ENCODE measurements at regions not wholly inside any gene's neighbourhood (a gene's known extent, or its start where the extent isn't known, plus 50 kb on each side); places are given as distances from the start of the nearest gene placed in this dataset.
A peak's percentile ranks its signal among the peaks of the same experiment; 100 is the strongest.
"Not testable (repeated sequence)": the region's sequence is repeated elsewhere in the genome, so short reads cannot be mapped to it uniquely, and the experiment has no call there.

DNA sequence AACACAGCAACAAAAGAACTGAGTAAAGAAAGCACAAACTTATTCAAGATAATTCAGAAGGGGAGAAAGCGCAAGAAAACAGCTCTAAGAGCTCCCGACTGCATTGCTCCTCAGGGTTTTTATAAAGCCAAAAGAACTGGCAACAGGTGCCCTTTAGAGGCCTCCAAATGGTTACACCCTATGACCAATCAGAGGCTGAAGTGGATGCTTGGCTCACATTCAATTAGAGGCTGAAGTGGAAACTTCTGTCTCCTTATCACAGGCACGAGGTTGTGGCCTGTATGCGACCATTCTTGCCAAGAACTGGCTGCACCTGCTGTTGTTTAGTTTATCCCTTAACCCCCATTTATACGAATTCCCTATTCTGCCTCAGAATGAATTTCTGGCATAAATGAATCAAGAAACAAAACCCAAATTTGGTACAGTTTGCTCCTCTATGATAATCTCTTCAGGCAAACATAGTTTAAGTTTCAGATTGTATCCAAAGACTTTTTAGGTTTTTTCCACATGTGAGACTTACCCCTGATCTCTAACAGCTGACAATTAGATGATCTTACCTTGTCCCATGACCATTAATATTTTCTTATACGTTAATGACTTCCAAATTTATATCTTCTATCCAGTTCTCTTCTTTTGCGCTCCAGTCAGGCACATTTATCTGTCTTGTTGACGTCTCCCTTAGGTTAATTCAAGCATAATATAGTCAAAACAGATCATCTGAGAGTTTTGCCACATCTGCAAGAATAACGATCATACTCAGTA, 504.8 kb downstream of the NXPH1 start:
- DNase-seq = peak; percentile 79

DNA sequence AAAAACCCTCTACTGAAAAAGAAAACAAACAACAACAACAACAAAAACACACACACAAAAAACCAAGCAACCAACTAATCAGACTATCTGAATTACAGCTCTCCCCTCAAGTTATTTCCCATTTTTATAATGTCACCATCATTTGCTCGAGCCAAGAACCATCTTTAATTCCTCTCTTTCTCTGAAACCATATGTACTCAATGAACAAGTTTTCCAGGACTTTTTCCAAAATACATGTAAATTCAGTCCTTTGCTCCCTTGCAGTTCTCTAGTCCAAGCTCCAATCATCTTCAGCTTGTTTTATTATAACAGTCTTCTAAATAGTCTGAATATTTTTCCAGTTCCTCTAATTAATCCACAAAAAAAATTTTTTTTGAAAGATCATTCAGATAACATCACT, 506.0 kb downstream of the NXPH1 start:
- DNase-seq = no peak

DNA sequence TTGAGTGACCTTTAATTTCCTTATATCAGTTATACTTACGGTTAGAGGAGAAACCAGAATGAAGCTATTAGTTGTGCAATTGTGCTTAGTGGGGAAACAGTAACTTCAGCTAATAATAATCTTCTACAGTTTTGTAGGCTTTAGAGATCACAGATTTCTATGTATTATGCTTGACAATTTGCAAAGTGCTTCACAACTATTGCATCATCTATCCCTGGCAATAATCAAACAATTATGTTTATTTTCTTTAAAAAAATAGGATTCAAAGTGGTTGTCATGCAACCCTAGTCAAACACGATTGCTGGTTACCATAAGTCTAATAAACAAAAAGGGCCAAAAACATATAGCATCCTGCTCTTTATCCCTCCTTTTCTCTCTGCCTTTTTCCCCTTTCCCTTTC, 530.3 kb downstream of the NXPH1 start:
- no peak for DNase-seq

DNA sequence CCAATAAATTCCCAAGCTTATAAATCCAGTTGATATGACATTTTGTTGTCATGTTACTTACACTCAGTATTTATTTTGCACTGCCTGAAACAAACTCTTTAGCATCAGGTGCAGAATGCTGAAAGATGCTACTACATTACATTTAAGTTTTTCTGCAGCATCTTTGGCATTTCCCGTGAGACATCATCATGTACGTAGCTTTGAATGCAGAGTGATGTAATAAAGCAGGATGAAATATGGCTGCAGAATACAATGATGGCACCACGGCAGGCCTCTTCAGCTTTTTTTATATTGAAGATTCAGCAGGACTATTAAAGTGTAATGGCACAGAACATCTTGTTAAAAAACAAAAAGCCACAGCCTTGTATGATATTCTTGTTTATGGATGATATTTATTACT, 531.8 kb downstream of the NXPH1 start:
- no peak for DNase-seq

DNA sequence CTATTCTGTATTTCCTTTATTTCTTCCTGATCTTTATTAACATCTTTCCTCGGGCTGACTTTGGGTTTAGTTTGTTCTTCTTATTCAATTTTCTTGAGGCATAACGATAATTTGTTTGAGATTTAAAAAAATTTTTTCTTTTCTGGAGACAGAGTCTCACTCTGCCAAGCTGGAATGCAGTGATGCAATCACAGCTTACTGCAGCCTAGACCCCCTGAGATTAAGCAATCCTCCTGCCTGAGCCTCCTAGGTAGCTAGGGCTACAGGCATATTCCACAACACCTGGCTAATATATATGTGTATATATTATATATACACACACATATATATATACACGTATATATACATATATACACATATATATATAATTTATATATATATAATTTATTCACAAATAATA, 540.2 kb downstream of the NXPH1 start:
- DNase-seq = no peak

DNA sequence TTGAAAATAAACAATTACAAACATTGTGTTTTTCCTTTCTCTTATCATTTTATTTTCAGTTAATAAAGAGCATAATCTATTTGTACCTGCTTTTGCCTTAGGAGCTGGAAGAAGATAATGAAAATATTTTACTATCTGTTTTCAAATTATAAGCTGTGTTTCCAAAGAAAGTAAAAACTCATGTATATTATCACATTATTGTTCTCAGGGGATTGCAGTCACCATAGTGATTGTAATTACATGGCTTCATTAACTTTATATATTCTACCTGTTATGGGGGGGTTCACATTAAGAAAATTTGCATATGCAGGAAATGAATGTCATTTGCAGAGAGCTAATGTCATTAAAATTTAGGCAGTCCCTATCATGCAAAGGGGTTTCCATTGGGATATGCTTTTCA, 542.3 kb downstream of the NXPH1 start:
- DNase-seq = no peak

DNA sequence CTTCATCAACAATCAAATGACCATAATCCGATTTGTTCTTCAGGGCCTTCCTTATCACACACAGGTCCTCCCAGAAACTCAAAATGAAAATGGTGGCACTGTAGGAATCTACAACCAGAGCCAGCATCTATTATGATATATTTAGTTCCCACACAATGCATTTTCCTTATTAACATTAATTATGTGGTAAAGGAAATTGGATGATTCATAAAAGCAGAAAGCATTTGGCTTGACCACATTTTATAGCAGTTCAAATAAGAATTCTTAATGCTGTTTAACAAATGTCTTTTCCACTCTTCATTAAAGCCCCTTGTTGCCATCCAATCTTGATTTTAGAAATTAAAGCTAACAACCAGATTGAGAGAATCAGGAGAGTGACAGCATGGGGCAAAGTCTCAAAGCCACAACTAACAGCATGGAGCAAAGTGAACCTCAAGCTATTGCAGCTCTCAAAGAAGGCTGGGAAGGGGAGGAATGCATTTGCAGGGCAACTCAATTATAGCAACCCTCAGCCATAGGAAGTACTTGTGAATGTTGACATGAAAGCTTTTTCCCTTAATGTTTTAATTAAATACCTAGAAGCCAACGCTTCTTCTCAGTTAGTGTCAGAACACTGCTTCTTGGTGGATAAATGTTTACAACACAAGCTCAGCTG, 549.1 kb downstream of the NXPH1 start:
- no peak for DNase-seq

DNA sequence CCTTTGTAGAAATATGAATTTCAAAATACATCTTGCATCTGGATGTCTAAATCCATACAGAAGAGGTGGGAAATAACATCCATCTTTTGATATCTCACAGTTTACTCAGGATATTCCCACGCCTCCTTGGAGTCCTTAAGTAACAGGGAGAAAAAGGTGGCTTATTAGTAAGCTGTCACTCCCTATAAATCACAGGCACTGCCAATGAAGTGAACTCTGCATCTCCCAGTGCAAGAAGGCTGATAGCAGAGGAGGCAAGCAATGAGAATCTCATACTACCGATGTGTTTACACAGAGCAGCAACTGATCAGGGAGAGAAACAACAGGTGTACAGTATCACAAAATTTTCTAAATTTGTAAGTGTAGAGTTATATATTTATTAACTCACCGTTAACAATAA, 551.8 kb downstream of the NXPH1 start:
- DNase-seq = no peak

DNA sequence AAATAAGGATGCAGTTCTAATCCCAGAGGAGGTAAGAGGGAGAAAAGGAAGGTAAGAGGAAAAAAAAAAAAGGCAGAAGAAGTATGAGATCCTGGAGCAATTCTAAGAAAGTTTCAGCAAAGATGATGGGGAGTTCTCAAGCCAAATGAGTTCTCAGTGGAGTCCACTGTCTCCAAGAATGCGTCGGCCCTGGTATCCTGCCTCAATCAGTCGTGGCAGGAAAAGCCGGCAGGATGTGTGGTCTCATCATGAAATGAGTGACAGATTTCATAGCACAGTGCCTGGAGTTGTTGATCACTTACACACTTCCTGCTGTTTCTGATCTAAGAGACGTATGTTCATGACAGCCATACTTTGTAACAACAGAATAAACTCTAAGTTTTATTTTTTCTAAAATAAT, 554.9 kb downstream of the NXPH1 start:
- DNase-seq = no peak

DNA sequence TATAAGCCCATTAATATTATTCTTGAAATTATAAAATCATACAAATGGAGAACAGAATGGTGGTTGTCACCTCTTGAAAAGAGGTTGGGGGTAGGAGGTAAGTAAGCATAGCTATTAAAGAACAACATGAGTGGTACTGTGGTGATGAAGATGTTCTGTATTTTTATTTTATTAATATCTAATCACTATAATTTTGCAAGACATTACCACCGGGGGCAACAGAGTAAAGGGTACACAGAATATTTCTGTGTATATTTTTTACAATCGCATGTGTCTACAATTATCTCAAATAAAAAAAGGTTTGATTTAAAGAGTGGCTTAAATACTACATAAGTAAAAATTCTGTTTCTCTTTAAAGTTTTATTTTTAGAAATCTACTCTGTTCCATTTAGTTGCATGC, 557.8 kb downstream of the NXPH1 start:
- no peak for DNase-seq

DNA sequence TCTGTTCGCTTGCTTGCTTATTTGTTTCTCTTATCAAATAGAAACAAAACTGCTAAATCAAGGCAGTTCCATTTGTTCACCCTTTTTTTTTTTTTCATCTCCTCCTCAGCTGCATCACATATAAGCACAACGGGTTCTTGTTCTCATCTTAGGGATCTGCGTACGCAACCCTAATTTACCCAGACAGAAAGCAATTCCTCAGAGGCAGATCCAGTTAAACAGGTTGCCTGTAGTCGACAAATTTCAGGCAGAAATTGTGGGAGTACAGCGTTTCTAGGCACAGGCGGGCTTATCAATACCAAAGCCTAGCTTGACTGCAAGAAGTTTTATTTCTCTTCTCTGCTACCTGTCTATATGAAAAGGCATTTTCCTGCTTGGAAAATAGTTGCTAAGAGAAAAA, 565.4 kb downstream of the NXPH1 start:
- DNase-seq = no peak

DNA sequence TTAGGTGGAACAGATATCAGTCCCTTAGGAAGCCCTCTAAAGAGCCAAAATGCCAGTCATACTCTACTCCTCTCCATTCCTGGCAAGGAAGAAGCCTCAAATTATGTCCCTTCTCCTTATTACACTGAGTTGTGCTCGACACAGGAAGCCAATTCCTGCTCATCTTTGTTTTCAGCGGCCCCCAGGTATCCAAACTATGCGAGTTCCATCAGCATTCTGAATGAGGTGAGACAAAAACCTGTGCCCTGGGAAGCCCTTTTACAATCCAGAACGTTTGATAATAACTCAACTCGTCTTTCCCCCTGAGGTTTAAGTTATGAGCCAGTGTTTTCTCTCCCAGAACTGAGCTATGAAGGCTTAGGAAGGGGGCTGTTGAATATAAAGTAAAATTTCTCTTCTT, 580.5 kb downstream of the NXPH1 start:
- DNase-seq = no peak

DNA sequence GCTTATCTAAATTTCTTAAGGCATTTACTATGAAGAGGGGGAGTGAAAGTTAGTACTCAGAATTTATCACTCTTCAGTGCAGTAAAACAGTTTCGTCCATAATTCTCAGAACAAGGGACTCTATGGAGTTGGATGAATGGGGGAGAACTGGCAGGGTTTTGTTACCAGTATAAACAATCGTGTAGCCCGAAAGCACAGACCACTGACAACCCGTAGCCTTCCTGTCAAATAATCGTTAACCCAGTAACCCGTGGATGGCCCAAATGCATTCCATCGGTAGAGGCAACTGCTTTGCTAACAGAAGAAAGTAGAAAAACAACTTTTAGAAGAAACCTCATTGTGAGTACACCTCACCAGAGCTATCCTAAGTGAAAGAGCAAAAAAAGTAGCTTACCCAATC, 583.9 kb downstream of the NXPH1 start:
- no peak for DNase-seq

DNA sequence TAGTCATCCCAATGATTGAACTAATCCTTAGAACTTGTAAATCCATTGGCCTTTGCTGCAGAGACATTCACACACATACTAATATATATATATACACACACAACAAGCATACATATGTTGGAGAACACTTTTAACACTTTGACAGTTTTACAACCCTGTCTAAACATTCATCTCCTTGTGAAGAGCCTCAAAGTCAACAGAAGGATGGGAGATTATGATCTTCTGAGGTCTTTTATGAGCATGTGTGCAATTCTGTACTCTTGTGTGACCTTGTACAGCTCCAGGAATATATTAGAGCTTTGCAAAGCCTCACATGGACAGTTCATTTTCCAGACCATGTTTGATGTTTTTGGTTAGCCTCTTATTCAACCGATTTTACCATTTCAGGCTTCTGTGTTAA, 589.0 kb downstream of the NXPH1 start:
- DNase-seq = no peak

DNA sequence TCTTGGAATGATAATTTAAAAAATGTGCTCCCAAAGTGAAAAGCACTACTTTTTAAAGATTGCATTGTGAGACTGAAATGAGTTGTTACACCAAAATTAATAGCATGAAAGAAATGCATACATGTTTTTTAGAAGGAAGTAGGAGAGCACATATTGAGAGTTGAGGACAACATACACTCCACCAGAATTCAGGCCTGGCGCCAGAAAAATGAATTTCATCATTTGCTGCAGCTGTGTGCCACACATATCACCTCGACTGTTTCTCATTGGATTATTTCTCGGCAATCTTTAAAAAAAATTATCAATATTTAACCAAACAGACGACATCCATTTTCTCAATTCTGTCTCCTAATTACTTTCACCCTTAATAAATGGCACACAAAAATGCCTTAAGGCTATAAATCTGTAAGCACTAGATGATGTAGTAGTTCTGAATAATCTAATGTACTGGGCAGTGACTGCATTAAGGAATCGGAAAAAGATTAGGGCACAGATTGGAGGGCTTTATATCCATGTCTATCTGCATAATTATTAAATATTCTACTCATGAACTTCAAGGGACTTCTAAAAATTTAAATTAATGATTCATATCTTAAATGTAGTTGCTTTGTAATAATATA, 590.4 kb downstream of the NXPH1 start:
- no peak for DNase-seq

DNA sequence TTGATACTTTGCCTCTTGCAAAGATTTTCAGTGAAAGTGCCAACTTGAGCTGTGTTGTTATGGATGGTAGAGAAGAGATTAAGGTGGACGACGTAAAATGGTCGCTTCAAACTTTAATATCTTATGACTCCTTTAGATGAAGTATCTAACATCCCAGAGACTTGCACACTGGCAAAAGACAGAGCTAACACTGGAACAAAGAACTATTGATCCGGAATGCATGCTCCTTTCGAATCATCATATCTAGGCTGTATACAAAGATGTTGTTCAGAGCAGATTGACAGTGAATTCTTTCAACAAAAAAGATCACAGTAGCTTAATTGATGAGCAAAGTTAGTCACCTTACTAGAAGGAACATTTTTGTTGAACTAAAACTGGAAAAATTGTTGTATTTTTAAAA, 592.7 kb downstream of the NXPH1 start:
- DNase-seq = no peak

DNA sequence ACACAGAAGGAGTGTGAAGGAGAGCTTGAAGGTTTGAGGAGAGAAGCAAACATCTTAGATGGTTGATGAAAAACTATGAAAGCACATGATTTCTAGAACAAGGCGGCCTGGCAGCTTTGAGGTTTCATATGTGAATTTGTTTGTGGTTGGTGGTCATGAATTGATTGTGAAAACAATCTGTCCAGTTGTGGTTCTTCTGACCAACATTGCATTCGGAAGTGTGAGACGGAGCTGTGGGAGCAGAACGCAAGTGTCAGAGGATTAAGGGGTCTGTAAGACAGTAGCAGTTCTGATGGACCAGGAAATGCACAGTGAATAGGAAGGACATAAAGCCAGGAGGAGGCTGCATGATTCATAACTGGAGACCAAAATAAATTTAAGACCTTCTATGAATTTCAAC, 594.6 kb downstream of the NXPH1 start:
- DNase-seq = no peak

DNA sequence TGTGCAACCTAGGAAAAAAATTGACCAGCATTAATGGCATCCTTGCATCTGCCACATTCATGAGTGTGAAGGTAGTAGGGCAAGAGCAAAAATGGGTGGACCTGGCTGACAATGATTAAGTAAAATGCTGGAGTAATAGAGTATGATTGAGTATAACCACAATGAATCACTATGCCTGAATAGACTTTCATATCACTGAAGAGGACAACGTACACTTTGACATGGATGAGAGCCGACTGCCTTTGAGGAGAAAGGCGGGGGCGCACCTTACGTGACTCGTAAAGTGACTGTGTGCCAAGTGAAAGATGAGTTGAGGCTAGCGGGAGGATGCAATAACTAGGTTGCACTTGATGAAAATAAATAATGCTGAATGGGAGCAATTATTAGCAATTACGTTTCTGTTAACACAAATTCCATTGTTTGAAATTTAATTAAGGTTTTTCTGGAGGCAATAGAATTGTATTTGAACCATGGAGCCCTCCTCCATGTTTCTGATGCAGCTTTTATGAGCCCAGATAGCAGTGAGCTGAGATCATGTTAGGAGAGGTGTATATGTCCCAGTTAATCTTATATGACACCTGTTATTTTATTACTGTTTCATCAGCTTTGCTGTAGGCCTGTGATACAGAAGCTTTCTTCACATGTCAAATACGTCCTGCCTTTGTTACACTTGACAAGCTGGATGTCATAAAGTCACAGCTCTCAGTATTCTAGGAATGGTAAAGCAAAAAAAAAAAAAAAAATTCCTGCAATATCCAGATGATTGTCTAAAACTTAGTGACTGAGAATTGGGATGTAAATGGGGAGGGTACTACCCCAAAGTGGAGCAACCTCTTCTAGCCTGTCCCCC, 596.5 kb downstream of the NXPH1 start:
- no peak for DNase-seq

DNA sequence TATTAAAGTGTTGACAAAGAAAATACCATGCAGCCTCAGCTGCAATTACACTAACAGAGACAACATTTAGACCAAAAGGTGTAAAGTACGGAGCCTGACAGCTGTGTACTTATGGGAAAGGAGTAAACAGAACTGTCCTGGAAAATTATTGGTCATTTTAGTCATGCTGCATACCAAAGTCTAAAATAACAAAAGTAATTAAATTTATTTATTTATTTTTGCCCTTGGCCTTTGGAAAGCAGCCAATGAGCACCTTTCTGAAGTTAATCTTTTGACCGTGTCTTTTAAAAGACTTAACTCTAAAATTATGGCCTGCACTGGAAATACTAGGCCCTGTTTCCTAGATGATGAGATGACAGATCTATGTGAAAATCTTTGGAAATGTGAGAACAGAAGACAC, 597.6 kb downstream of the NXPH1 start:
- DNase-seq = no peak

DNA sequence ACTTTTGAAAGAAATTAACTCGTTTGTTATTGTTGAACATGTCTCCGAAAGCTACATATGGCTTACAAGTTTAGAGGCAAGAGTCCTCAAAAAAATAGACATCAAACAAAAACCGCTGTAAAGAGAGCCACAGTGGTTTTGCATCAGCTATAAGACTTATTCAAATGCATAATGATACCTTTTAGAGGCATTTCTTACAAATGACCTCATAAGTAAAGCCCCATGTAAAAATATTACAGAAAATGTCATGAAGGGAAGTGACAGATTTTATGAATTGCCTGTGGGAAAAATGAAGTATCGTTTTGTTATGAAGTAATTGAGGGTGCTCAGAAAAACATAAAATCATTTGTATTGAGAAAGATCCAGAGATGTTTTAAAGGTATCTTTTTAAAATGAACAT, 598.0 kb downstream of the NXPH1 start:
- no peak for DNase-seq

DNA sequence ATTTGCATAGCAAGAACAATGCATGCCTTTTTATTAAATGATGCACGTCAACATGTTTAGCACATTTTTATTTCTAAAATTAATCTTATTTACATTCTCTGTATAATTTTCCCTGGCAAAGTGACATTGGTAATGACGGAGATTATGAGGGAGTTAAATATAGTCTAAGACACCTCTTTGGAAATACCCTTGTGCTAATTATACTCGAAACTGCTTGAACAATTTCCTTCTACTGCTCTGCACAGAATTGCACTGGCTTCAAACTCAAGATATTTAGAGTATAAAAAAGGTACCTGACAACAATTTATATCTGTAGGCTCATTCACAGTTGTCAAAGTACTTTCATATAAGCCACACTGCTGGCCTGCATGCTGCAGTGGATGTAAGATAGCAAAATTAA, 602.7 kb downstream of the NXPH1 start:
- no peak for DNase-seq

DNA sequence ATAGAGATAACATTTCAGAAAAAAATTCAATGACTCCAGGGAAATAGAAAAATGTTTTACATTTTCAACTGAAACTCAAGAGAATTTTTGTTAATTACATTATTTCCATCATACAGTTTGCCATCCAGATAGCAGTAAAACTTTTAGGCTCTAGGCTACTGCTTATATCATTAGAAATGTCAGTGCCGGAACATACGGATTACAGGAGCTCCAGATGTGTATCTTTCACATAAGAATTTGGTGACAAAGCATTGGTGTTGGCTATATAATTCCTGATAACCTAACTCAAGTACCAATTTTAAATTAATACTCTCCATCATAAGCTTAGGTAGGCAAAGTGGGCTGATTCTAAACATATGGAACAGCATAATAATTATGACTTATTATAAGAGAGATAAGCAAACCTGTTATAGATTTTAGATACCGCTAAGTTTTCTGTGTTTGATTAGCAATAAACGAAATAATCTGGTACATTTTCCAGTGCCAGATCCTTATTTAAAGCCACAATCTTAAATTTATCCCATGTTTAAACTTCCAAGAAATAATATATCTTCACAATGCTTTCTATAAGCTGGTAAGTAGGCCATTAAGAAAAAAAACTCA, 637.9 kb downstream of the NXPH1 start:
- DNase-seq = no peak

DNA sequence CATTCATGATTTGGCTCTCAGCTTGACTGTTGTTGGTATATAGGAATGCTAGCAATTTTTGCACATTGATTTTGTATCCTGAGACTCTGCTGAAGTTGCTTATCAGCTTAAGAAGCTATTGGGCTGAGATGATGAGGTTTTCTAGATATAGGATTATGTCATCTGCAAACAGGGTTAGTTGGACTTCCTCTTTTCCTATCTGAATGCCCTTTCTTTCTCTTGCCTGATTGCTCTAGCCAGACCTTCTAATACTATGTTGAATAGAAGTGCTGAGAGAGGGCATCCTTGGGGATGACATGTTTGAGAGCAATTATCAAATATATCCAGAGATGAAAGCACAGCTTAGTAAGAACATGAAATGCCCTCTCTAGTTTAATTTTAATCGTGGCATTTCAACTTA, 642.4 kb downstream of the NXPH1 start:
- DNase-seq = not testable (repeated sequence)
